NCI-H2081 (cell line): ENCODE measurements at regions not wholly inside any gene's neighbourhood (a gene's known extent, or its start where the extent isn't known, plus 50 kb on each side); places are given as distances from the start of the nearest gene placed in this dataset.

ENCODE experiments used
- DNase-seq, 2 experiments: peaks; one replicate each; lab custom pipeline; 2025; lab: John Stamatoyannopoulos, UW

- no peak for DNase-seq
These were observed 492.1 kb upstream of the PPP2R3A start for GRCh38 chr3:135473449-135473848.

- DNase-seq = no peak
These were observed 478.3 kb upstream of the PPP2R3A start for GRCh38 chr3:135487261-135487660.

- no peak for DNase-seq
These were observed 475.2 kb upstream of the PPP2R3A start for GRCh38 chr3:135490219-135490915.

GRCh38 chr3:135491491-135492205 lies 473.9 kb upstream of the PPP2R3A start:
- no peak for DNase-seq

GRCh38 chr3:135495891-135496290 lies 469.6 kb upstream of the PPP2R3A start:
- DNase-seq = no peak

- no peak for DNase-seq
These were observed 467.5 kb upstream of the PPP2R3A start for GRCh38 chr3:135497979-135498378.

- no peak for DNase-seq
These were observed 466.1 kb upstream of the PPP2R3A start for GRCh38 chr3:135499426-135499825.

GRCh38 chr3:135500034-135500433 lies 465.5 kb upstream of the PPP2R3A start:
- DNase-seq = no peak

- no peak for DNase-seq
These were observed 462.3 kb upstream of the PPP2R3A start for GRCh38 chr3:135503065-135503759.

- peak; percentile 86 to 90 for DNase-seq
These were observed 461.5 kb upstream of the PPP2R3A start for GRCh38 chr3:135503760-135504686.

GRCh38 chr3:135513106-135514059 lies 452.1 kb upstream of the PPP2R3A start:
- DNase-seq = no peak

- no peak for DNase-seq
These were observed 451.5 kb upstream of the PPP2R3A start for GRCh38 chr3:135514060-135514448.

- no peak for DNase-seq
These were observed 449.4 kb upstream of the PPP2R3A start for GRCh38 chr3:135516143-135516542.

- DNase-seq = peak; percentile 40 to 79
These were observed 437.0 kb upstream of the PPP2R3A start for GRCh38 chr3:135528413-135529015.

- DNase-seq = peak; percentile 90 to 98
These were observed 433.5 kb upstream of the PPP2R3A start for GRCh38 chr3:135532021-135532420.

GRCh38 chr3:135538123-135538522 lies 427.4 kb upstream of the PPP2R3A start:
- DNase-seq = no peak

- no peak for DNase-seq
These were observed 426.2 kb upstream of the PPP2R3A start for GRCh38 chr3:135539351-135539750.

- no peak for DNase-seq
These were observed 425.7 kb upstream of the PPP2R3A start for GRCh38 chr3:135539854-135540253.

GRCh38 chr3:135549928-135550494 lies 415.5 kb upstream of the PPP2R3A start:
- DNase-seq = no peak

GRCh38 chr3:135556174-135556573 lies 409.4 kb upstream of the PPP2R3A start:
- no peak for DNase-seq
